ENCODE measurements at regions not wholly inside any gene's neighbourhood (a gene's known extent, or its start where the extent isn't known, plus 50 kb on each side); places are given as distances from the start of the nearest gene placed in this dataset.

- TF ChIP-seq CTCF (optimal IDR thresholded peaks at IDR 0.05 in 1 of 3, IDR thresholded peaks at IDR 0.05 in 1 of 3, conservative IDR thresholded peaks at IDR 0.05 in 1 of 3; ENCODE audit: extremely low read depth in 1 of 3, insufficient read depth in 2 of 3, low read length in 3 of 3), result no peak
- TF ChIP-seq EZH2 (IDR thresholded peaks at IDR 0.05; ENCODE audit: low read length), result no peak
These were observed 73.6 kb upstream of the MAOA start for GRCh38 chrX:43582540-43582913.
